ENCODE measurements at regions not wholly inside any gene's neighbourhood (a gene's known extent, or its start where the extent isn't known, plus 50 kb on each side); places are given as distances from the start of the nearest gene placed in this dataset.
"Not testable (repeated sequence)": the region's sequence is repeated elsewhere in the genome, so short reads cannot be mapped to it uniquely, and the experiment has no call there.

DNA sequence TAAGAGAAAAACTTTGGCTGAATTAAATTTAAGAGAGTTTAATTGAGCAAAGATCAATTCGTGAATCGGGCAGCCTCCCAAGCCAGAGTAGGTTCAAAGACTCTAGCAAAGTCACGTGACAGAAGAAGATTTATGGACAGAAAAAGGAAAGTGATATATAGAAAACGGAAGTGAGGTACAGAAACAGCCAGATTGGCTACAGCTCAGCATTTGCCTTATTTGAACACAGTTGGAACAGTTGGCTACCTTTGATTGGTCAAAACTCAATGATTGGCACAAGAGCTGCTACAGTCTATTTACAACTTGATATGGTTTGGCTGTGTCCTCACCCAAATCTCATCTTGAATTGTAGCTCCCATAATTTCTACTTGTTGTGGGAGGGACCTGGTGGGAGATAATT, 102.6 kb downstream of the PLG start:
- no peak for DNase-seq

DNA sequence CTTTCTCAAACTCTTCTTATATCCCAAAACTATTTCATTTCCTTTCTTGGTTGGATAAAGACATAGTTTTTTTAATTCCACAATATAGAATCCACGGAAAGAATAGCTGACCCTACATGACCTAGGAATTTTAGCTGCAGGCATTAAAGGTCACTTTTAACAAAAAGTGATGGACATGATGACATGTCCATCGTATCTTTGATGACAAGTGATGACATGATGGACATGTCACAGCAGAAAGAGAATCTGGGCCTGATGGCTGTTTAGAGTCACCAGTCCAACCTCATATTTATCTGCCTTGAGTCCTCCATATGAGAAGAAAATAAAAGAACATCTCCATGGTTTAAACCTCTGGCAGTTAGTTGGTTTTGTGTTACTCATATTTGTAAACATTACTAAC, 106.2 kb downstream of the PLG start:
- DNase-seq: no peak

DNA sequence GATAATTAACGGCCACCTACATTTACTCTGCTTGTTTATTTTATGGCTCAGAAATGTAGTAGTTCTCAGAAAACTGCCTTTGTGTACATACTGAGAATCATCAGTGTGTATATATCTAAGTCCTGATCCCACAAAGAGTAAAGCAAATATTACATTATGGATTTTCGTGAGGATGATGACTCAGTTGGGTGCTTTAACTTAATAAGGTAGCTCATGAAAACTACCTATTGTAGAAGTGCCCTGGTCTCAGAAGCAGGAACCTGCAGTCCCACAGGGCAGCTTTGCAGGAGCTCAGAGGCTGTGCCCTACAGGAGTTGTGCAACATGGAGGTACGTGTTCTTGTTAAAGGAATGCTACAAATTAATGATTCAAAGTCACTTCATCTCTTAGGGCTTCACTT, 108.2 kb downstream of the PLG start:
- DNase-seq: no peak

DNA sequence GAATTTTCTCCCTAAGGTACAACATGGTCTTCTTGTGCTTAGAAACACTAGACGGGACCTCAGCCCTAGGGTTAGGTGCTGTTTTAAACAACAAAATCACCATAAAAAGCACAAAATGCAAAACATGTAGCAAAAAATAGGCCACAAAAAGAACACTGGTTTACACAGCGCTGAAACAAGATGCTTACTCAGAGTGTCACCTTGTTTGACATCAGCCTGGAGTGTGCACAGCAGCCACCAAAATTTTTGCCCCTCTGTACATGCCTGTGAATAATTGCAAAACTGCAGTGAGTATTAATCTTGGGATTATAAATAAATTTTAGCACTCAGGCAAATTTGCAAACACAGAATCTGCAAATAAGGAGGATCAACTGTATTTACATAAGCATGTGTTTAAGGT, 110.1 kb downstream of the PLG start:
- DNase-seq: no peak

DNA sequence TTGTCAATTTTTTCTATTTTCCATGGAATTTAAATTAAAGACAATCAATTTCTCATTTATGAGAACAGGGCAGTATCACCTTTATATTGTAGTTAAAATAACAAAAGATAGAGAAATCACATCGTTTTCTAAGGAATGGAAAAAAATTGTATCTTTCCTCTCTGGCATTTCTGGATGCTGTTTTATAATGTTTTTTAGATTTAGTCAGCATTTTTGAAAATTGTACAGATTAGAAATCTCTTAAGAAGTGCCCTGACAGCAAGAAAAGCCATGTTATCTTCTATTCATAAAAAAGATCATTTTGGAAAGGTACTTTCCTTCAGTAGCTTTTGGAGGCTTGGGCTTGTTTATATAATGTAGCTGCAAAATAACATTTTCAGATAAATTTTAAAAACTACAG, 116.9 kb downstream of the PLG start:
- no peak for DNase-seq

DNA sequence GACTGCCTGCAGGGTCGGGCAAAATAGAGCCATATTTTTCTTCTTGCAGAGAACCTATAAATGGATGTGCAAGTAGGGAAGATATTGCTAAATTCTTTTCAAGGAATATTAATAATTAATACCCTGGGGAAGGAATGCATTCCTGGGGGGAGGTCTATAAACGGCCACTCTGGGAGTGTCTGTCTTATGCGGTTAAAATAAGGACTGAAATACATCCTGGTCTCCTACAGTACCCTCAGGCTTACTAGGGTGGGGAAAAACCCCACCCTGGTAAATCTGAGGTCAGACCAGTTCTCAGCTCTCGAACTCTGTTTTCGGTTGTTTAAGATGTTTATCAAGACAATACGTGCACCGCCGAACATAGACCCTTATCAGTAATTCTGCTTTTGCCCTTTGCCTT, 118.6 kb downstream of the PLG start:
- not testable (repeated sequence) for DNase-seq

DNA sequence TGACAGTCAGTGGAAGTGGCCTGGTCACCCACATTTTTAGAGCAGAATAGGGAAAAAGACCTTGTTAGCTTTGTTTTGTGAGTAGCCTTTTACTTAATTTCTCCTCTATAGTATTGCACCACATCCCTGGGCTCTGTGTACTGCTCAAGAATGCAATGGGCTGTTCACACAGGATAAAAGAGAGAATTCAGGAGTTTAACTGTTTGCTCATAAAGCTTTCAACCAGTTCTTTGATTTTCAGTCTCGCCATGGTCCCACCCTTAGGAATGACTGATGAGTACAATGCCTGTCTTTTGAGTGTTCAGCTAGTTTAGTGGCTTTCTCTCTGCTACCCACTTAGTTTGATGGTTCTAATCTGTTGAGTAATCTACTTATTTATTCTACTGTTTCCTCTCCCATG, 129.7 kb downstream of the PLG start:
- no peak for DNase-seq

DNA sequence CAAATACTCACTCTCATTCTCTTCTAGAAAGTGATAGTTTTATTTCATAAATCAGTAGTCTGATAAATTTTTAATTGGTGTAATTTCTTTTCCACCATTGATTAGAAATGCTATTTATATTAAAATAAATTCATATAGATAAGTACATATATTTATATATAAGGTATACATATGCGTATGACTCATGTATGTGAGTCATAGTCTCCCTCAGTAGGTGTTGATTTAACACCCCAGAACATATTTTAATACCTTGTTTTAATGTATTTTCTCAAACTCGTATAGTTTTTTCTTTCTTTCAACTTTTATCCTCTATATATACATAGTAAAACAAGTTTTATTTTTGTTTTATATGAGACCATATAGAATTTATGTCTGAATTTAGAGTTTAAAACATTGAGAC, 130.4 kb downstream of the PLG start:
- DNase-seq: no peak

DNA sequence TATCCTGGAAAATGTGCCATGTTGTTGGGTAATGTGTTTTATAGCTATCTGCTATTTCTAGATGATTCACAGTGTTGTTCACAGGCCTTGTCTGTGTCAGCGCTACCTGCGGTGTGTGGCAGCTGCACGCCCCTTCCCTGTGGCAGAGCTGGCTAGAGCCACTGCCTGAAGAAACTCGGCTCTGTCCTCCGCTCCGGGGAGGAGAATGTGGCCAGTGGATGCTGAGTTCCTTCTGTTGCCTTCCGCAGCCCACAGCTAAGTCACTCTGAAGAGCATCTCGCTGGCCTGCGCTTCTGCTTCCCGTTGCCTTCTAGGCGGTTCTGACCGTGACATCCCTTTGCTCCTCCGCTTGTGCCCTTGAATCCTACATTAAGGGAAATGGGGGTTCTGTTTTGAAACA, 135.1 kb downstream of the PLG start:
- DNase-seq: no peak

DNA sequence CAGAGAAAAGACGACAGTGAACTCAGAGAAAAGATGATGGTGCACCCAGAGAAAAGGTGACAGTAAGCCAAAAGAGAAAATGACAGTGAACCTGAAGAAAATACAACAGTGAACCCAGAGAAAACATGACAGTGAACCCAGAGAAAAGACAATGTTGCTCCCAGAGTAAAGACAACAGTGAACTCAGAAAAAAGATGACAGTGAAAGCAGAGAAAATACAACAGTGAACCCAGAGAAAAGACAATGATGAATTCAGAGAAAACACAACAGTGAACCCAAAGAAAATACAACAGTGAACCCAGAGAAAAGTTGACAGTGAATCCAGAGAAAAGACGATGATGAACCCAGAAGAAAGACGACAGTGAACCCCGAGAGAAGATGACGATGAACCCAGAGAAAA, 140.5 kb upstream of the MAP3K4 start:
- DNase-seq: no peak

DNA sequence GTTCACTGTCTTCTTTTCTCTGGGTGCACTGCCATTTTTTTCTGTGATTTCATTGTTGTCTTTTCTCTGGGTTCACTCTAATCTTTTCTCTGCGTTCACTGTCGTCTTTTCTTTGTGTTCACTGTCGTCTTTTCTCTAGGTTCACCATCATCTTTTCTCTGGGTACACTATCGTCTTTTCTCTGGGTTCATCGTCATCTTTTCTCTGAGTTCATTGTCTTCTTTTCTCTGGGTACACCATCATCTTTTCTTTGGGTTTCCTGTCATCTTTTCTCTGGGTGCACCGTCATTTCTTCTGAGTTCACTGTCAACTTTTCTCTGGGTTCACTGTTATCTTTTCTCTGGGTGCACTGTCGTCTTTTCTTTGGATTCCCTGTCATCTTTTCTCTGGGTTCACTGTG, 137.6 kb upstream of the MAP3K4 start:
- no peak for DNase-seq

DNA sequence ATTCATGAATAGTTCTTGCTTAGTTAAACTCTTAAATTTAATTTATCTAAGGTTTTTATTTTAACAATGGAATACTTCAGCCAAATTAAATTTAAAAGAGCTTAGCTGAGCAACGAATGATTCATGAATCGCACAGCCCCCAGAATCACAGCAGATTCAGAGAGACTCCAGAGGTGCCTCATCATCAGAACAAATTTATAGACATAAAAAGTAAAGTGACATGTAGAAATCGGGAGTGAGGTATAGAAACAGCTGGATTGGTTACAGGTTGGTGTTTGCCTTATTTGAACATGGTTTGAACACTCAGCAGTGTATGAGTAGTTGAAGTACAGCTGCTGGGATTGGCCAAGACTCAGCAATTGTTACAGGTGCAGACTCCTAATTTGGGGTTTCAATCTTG, 132.7 kb upstream of the MAP3K4 start:
- DNase-seq: no peak

DNA sequence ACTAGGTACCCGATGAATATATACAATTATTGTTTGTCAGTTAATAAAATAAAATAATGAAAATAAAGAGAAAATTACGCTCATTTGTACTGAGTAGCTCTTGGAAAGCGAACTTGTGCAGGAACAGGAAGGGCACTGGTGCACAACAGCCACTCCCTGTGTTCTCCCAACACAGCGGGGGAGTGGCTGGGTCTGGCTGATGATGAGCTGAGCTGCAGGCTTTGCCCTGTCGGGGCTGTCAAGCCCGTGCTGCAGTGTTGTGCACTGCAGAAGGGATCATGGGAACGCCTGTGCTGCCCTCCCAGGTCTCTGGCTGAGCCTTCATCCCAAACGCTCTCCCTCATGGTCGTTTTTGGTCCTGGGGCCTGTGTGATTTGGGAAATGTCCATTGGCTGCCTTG, 131.7 kb upstream of the MAP3K4 start:
- DNase-seq: no peak

DNA sequence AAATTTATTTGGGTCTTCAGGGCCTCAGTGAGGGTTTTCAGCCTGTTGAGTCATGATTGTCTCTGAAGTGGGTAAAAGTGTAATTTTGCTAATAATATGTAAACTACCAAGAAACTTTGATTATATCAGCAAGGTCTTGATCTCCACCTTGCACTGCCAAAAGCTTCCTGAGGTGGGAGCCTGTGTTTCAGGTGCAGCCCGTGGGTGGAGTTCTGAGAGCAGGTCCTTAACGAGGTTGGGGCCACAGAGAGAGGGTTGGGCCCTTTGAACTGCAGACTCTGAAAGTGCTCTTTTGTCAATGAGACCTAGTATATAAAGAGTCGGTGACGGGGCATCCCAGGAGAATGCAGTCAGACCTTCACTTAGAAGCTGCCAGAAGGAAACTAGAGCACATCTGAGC, 129.7 kb upstream of the MAP3K4 start:
- DNase-seq: no peak

DNA sequence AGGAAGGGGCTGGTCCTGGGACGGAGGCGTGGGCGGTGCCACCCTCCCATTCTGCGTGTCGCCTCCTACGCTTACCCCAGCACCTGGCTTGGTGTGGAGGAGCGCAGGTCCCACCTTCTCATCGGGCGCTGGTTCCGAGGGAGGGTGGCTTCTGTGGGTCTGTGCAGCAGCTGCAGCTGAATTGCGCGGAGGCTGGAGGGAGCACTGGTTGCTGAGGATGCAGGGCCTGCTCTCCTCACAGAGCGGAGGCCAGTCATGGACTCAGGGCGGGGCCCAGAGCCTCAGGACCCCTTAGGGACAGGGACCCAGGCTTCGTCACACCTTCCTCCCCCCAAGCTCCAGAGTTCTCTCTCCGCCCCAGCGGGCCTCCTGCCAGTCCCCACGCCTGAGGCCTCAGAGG, 127.8 kb upstream of the MAP3K4 start:
- DNase-seq: no peak

DNA sequence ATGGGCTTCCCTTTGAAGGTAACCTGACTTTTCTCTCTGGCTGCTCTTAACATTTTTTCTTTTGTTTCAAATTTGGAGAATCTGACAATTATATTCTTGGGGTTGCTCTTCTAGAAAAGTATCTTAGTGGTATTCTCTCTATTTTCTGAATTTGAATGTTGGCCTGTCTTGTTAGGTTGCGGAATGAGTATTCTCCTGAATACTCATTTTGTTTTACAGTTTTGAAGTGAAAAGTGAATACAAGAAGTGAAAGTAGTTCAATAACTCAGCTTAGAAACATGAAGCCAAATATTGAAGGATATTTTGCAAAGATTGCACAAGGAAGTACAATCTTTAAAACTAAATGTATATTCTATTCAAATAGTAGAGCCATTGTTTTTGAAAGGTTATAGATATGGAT, 120.2 kb upstream of the MAP3K4 start:
- DNase-seq: no peak

DNA sequence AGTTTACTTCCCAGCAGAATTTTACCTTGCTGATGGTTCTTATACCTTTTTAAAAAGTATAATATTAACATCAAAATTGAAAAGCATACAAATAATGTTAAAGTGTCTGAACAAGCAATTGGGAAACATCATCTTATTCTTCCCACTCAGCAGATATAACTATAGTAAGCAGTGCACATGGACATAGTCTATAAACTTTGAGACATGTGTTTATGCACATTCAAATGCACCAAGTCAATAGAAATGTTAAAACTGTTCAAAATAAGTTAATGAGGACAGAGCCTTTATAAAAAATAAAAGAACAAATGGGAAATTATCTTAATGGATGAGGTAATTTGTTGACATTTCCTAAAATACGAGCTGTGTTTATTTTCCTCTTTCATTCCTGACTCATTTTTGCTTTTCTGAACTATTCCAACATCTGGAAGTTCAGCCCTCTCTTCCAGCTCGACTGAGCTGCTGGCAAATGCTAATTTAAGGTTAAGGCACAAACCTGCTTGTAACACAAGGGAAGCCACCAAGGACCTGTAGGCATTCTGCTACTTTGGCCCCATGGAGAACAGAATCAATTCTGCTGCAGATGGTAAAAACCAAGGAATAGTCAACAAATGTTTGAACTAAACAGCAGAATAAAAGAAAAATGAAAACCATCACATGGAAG, 110.3 kb upstream of the MAP3K4 start:
- DNase-seq: no peak

DNA sequence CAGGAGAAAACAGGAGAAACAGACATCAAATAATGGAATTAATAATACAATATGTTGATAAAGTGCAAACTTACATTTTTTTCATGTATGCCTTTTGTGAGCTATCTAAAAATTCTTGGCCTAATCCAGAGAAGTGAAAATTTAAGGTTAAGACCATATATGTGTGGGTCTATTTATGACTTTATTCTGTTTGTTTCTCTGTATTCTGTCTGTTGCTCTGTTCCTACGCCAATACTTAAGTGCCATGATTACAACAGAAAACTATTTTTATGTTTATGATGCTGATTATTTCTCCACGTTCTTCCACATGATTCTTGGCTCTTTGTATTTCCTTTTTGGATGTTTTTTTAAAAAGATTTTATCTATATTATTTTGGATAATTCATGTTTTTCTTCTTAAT, 109.6 kb upstream of the MAP3K4 start:
- DNase-seq: no peak

DNA sequence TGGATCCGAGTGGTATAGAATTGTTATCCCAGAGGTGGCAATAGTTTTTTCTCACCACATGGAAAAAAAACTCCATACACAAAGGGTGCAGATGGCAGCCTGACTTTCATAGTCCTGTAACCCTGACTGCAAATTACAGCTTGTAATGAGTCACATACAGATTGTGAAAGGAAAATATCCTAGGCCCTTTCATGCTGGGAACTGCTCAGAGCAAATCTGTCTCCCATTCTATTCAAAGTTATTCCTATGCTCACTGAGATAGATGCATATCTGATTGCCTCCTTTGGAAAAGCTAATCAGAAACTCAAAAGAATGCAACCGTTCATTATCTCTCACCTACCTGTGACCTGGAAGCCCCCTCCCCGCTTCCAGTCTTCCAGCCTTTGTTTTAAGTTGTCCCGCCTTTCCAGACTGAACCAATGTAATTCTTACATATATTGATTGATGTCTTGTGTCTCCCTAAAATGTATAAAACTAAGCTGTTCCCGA, 108.7 kb upstream of the MAP3K4 start:
- no peak for DNase-seq

DNA sequence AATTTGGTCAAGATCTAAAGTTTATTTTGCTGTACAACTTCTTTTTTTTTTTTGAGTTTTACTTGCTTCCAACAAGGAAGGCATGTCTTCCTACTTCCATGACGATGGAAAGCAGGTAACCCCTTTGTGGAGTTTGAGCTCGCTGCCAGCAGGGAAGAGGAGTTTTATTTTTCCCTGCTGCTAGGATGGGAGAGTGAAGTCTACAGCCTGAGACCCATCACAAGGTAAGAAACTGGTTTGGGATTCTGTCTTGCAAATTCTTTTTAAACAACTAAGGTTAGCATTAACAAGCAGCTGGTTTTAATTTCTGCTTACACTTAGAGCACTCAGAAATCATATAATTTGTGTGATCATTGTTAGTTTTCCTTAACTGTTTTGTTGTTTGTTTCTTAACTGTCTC, 108.0 kb upstream of the MAP3K4 start:
- no peak for DNase-seq

DNA sequence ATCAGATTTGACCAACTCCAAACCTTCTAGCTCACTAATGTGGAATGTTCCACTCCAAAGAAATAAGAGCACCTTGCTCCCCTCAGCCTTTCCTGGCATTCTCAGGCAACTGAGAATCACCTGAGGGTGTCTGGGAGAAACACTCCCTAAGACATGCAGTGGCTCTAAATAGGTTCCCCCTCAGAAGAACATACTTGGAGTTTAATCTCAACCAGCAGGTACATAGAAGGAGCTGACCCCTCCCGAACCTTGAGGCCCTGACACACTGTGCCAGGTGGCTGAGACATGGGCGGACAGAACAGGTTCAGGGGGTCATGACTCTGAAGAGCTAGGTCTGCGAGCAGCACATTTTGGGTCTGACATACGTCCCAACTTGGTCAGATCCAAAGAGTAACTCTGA, 107.6 kb upstream of the MAP3K4 start:
- no peak for DNase-seq

DNA sequence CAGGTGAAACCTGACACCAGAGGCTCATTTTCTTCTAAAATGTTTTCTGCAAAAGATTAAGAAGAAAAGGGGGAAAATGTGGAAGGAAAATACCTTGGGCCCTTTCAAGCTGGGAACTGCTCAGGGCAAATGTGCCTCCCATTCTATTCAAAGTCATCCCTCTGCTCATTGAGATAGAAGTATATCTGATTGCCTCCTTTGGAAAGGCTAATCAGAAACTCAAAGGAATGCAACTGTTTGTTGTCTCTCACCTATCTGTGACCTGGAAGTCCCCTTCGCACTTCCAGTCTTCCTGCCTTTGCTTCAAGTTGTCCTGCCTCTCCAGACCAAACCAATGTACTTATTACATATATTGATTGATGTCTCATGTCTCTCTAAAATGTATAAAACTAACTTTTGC, 102.4 kb upstream of the MAP3K4 start:
- DNase-seq: not testable (repeated sequence)

DNA sequence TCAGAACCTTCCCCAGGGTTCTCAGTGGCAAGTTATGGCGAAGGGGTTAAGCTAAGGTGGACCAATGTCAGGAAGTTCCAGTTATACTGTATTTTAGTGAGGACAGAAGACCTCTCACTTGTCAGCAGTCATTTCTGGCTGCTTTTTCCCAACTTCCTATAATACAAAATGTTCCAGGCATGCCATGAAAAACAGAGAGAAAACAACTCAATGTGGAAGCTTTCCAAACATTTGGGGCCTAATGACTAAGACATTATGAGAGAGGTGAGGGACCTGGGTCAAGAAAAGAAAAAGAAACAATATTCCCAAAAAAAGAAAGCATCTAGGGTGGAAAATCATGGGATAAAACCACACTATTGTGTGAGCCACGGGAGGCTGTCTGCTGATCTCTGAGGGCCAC, 99.9 kb upstream of the MAP3K4 start:
- DNase-seq: no peak

DNA sequence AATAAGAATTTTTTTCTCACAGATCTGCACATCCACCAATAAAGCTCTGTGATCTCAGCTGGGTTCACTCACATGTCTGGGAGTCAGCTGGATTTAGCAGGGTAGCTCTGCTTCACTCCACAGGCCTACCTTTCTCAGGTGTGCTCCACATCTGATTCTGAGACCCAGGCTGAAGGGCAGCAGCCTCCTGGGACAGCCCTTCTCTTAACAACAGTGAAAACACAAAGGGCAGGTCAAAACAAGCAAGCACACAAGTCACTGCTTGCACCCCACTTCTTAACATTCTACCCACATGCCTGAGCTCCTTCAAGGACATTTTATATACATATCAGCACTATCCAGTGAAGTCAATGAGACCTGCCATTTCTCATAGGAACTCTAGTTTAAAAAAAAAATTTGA, 96.0 kb upstream of the MAP3K4 start:
- DNase-seq: no peak

DNA sequence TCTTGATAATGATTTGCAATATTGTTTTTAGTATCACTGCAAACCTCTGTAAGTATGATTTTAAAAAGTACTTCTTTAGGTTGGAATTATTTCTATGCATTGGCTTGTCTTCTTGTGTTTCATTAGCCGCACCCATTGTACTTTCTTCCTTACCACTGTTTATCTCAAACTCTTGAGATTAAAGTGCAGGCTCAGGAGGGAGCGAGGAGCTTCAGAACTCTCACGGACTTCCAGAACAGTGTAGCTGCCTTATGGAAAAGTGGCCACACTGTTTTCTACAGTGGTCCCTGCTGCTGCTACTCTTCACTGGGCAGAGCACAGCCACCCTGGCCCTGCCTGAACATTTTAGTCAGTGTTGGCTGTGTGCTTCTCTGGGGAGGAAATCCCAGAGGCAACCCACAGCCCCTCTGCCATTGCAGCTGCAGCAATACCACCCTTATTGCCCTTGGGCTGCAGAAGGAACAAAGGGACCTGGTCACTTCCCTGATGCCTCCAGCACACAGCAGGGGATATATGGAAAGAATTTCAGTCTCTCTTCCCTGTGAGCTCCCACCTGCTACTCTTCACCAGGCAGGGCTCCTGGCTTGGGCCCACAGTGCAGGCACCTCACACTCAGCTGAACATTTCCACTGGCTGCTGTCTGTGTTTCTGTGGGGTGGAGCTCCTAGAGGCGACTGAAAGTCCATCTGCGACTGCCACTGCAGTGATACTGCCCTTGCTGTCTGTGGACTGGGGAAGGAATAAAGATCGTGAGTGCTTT, 91.7 kb upstream of the MAP3K4 start:
- no peak for DNase-seq

Measured in NCI-H82 (cell line).